ENCODE measurements at regions not wholly inside any gene's neighbourhood (a gene's known extent, or its start where the extent isn't known, plus 50 kb on each side); places are given as distances from the start of the nearest gene placed in this dataset.

DNA sequence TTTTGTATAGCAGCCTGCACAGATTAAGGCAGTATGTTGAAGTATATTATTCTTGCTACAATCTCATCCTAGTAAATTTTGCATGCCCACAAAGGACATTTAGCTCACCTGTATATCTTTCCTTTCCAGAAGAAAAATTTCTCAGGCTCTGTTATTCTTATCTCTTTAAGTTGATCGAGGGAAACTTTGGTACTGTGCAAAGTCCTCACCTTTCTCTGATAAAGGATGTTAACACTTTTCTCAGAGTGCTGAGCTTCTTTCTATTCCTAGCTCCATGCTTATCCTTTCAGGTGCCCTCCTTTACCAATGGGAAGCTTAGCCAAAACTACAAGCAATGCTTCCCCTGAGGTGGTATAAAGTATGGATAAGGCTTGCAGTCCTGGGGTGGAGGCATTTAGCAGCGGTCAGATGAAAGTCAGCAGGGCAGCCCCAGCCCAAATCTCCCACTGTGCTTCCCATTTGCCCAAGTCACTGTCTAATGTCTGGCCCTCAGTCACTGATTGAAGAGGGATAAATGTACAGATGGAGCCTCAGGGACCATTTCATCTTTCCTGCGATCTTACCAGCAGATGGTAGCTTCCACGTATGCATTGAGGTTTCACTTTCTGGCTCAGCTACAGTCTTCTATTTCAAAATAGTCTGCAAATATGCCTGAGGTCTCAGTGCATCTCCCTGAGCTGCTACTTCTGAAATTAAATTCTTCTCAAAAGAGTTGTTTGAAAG is 127.8 kb upstream of the P2RY1 start:
- Histone ChIP-seq H3K9me3 (ENCODE audit: insufficient read depth, low read depth, low read length) (no peaks in the 10 kb centered on the region; the same call in 1 of the 2 replicates), H3K9ac (ENCODE audit: low read depth, low read length) (no peak overlapping the region), H3K27ac (ENCODE audit: low read length) (no peak overlapping the region), H3K27me3 (ENCODE audit: insufficient read depth, low read length) (no peaks in the 10 kb centered on the region), H3K36me3 (ENCODE audit: insufficient read depth, low read depth, low read length) (no peaks in the 10 kb centered on the region), H3K4me1 (ENCODE audit: insufficient read depth, low read length) (0 out of 2 replicates have a peak, but pooled peaks cover 3% of the 10 kb centered on the region), H3K4me3 (ENCODE audit: low read length) (no peak overlapping the region)

DNA sequence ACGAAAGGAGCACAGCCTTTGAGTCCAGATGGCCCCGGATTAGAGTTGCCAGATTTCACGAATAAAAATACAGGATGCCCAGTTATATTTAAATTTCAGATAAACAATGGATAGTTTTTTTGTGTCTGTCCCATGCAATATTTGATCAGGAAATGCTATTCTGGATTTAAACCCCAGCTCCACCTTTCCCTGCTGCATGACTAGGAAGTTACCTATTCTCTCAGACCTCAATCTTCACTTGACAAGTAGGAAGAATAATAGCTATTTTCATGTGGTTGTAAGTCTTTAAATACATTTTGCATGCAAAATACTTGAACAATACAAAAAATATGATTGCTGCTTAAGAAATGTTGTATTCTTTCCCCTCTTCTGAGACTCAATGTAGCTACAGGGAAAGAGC is 125.3 kb upstream of the P2RY1 start:
- Histone ChIP-seq H3K9ac (ENCODE audit: low read depth, low read length) (no peak overlapping the region), H3K4me1 (ENCODE audit: insufficient read depth, low read length) (0 out of 2 replicates have a peak, but pooled peaks cover 3% of the 10 kb centered on the region), H3K27me3 (ENCODE audit: insufficient read depth, low read length) (no peaks in the 10 kb centered on the region), H3K27ac (ENCODE audit: low read length) (no peak overlapping the region), H3K36me3 (ENCODE audit: insufficient read depth, low read depth, low read length) (no peaks in the 10 kb centered on the region), H3K4me3 (ENCODE audit: low read length) (no peak overlapping the region), H3K9me3 (ENCODE audit: insufficient read depth, low read depth, low read length) (no peaks in the 10 kb centered on the region; the same call in 1 of the 2 replicates)

- no peak overlapping the region for H3K4me3 ChIP-seq (ENCODE audit: low read length)
- no peaks in the 10 kb centered on the region for H3K9me3 ChIP-seq (ENCODE audit: insufficient read depth, low read depth, low read length)
- 0 out of 2 replicates have a peak, but pooled peaks cover 3% of the 10 kb centered on the region for H3K4me1 ChIP-seq (ENCODE audit: insufficient read depth, low read length)
- H3K27ac ChIP-seq (ENCODE audit: low read length), result no peak overlapping the region
- no peaks in the 10 kb centered on the region for H3K27me3 ChIP-seq (ENCODE audit: insufficient read depth, low read length)
- no peaks in the 10 kb centered on the region for H3K36me3 ChIP-seq (ENCODE audit: insufficient read depth, low read depth, low read length)
- H3K9ac ChIP-seq (ENCODE audit: low read depth, low read length), result no peak overlapping the region
Measured at GRCh38 chr3:152710549-152710948, 124.4 kb upstream of the P2RY1 start.

DNA sequence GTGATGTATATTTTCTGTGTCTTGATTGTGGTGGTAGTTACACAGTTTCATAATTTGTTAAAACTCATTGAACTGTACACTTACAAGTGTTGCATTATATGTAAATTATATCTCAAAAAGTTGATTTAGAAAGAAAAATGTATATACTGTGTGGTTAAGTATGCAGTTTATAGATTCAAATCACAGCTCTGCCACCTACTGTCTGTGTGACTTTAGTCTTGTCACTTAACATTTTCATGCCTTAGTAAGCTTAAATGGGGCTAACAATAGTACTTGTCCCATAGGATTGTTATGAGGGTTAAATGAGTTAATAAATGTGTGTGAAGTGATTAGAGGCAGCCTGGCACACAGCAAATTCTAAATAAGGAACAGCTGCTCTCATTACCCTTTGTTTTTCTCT is 120.9 kb upstream of the P2RY1 start:
- H3K27me3 ChIP-seq (ENCODE audit: insufficient read depth, low read length), result no peaks in the 10 kb centered on the region
- H3K4me1 ChIP-seq (ENCODE audit: insufficient read depth, low read length), result 0 out of 2 replicates have a peak, but pooled peaks cover under 1% of the 10 kb centered on the region
- H3K4me3 ChIP-seq (ENCODE audit: low read length), result no peak overlapping the region
- no peaks in the 10 kb centered on the region for H3K36me3 ChIP-seq (ENCODE audit: insufficient read depth, low read depth, low read length)
- H3K9ac ChIP-seq (ENCODE audit: low read depth, low read length), result no peak overlapping the region
- H3K9me3 ChIP-seq (ENCODE audit: insufficient read depth, low read depth, low read length), result no peaks in the 10 kb centered on the region
- H3K27ac ChIP-seq (ENCODE audit: low read length), result no peak overlapping the region

GRCh38 chr3:152714507-152714906 is 120.4 kb upstream of the P2RY1 start:
- Histone ChIP-seq H3K4me3 (ENCODE audit: low read length) (no peak overlapping the region), H3K9me3 (ENCODE audit: insufficient read depth, low read depth, low read length) (no peaks in the 10 kb centered on the region), H3K4me1 (ENCODE audit: insufficient read depth, low read length) (peaks cover 3% of the 10 kb centered on the region; the same call in 1 of the 2 replicates), H3K9ac (ENCODE audit: low read depth, low read length) (no peak overlapping the region), H3K27ac (ENCODE audit: low read length) (no peak overlapping the region), H3K27me3 (ENCODE audit: insufficient read depth, low read length) (no peaks in the 10 kb centered on the region), H3K36me3 (ENCODE audit: insufficient read depth, low read depth, low read length) (no peaks in the 10 kb centered on the region)

GRCh38 chr3:152717252-152717651 is 117.7 kb upstream of the P2RY1 start:
- Histone ChIP-seq H3K4me1 (ENCODE audit: insufficient read depth, low read length) (peaks cover 19% of the 10 kb centered on the region; the same call in 1 of the 2 replicates), H3K4me3 (ENCODE audit: low read length) (no peak overlapping the region), H3K36me3 (ENCODE audit: insufficient read depth, low read depth, low read length) (no peaks in the 10 kb centered on the region), H3K9me3 (ENCODE audit: insufficient read depth, low read depth, low read length) (no peaks in the 10 kb centered on the region; the same call in 1 of the 2 replicates), H3K9ac (ENCODE audit: low read depth, low read length) (no peak overlapping the region), H3K27ac (ENCODE audit: low read length) (no peak overlapping the region), H3K27me3 (ENCODE audit: insufficient read depth, low read length) (no peaks in the 10 kb centered on the region)

DNA sequence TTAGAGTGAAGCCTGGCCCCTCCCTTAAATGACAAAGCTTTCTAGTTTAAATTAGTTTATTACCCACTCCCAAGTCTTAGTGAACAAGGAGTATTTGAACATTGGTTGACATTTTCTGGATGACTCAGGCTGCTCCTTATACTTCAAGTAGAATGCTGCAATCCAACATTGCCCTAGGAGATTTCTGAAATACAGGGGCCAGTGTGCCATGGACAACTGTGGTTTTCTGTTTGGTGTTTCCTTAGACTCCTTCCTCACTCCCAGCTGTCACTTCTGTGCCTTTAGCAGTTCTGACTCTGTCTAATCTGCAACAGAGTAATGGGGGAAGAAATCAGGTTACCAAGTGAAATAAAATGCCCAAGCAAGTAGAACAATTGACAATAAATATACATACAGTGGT is 116.1 kb upstream of the P2RY1 start:
- Histone ChIP-seq H3K27me3 (ENCODE audit: insufficient read depth, low read length) (no peaks in the 10 kb centered on the region), H3K4me1 (ENCODE audit: insufficient read depth, low read length) (peaks cover 19% of the 10 kb centered on the region; the same call in 1 of the 2 replicates), H3K9me3 (ENCODE audit: insufficient read depth, low read depth, low read length) (no peaks in the 10 kb centered on the region; the same call in 1 of the 2 replicates), H3K4me3 (ENCODE audit: low read length) (no peak overlapping the region), H3K27ac (ENCODE audit: low read length) (no peak overlapping the region), H3K36me3 (ENCODE audit: insufficient read depth, low read depth, low read length) (no peaks in the 10 kb centered on the region), H3K9ac (ENCODE audit: low read depth, low read length) (no peak overlapping the region)

GRCh38 chr3:152719264-152719663 is 115.7 kb upstream of the P2RY1 start:
- H3K27ac ChIP-seq (ENCODE audit: low read length), result no peak overlapping the region
- H3K9me3 ChIP-seq (ENCODE audit: insufficient read depth, low read depth, low read length), result no peaks in the 10 kb centered on the region; the same call in 1 of the 2 replicates
- H3K27me3 ChIP-seq (ENCODE audit: insufficient read depth, low read length), result no peaks in the 10 kb centered on the region
- H3K4me3 ChIP-seq (ENCODE audit: low read length), result no peak overlapping the region
- no peak overlapping the region for H3K9ac ChIP-seq (ENCODE audit: low read depth, low read length)
- peaks cover 19% of the 10 kb centered on the region; the same call in 1 of the 2 replicates for H3K4me1 ChIP-seq (ENCODE audit: insufficient read depth, low read length)
- no peaks in the 10 kb centered on the region for H3K36me3 ChIP-seq (ENCODE audit: insufficient read depth, low read depth, low read length)

DNA sequence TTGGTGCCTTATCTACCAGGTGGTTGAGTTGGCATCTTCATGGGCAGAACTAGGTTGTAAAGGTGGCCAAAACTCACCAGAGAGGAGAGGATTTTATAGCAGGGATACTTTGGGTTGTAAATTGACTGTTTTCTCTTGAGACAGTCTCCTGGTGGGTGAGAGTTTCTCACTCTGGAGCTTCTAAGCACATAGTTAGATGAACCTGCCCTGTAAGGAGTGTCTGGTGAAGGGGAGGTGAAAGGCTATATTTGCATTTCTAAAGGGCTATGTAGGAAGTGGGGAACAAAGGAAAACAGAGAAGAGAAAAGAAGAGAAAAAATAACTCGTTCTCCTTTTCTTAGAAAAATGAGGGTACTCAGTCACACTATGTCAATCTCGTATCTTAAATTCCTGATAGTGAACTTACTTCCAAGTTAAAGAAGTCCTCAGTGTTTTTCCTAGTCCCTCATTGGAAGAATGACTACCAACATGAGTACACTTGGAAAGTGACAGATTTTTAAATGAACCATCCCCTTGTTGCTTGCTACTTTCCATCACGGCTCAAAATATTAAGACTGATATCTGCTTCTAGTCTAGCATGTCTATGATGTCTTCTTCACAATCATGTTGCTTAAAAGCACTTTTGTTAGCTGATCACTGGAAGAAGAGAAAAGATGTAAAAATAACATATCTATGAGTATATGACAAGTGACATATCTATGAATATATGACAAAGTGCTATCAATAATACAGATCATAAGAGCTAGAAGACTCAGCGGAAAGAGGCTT is 113.8 kb upstream of the P2RY1 start:
- Histone ChIP-seq H3K27ac (ENCODE audit: low read length) (no peak overlapping the region), H3K9me3 (ENCODE audit: insufficient read depth, low read depth, low read length) (no peaks in the 10 kb centered on the region; the same call in 1 of the 2 replicates), H3K36me3 (ENCODE audit: insufficient read depth, low read depth, low read length) (no peaks in the 10 kb centered on the region), H3K4me1 (ENCODE audit: insufficient read depth, low read length) (peaks cover 19% of the 10 kb centered on the region; the same call in 1 of the 2 replicates), H3K4me3 (ENCODE audit: low read length) (no peak overlapping the region), H3K9ac (ENCODE audit: low read depth, low read length) (no peak overlapping the region), H3K27me3 (ENCODE audit: insufficient read depth, low read length) (no peaks in the 10 kb centered on the region)

DNA sequence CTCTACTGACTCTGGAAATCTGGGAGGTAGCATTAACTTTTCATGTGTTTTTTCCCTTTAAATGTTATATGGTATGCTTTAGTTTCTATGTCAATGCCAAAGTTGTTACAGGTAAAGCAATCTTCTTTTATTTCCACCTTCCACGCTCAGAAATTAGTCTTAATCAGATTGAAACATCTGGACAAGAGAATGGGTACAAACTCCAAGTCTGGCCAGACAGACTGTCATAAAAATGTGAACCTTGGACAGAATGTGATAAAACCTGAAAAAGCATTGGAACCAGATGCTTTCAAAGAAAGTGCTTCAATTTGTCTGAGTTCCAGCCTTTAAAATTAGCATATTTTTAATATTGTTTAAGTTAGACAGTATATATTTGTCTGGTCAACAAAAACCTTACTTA is 110.7 kb upstream of the P2RY1 start:
- peaks cover 16% of the 10 kb centered on the region; the same call in 1 of the 2 replicates for H3K4me1 ChIP-seq (ENCODE audit: insufficient read depth, low read length)
- H3K27ac ChIP-seq (ENCODE audit: low read length), result no peak overlapping the region
- H3K27me3 ChIP-seq (ENCODE audit: insufficient read depth, low read length), result no peaks in the 10 kb centered on the region
- no peaks in the 10 kb centered on the region for H3K36me3 ChIP-seq (ENCODE audit: insufficient read depth, low read depth, low read length)
- H3K9me3 ChIP-seq (ENCODE audit: insufficient read depth, low read depth, low read length), result no peaks in the 10 kb centered on the region; the same call in 1 of the 2 replicates
- no peak overlapping the region for H3K4me3 ChIP-seq (ENCODE audit: low read length)
- no peak overlapping the region for H3K9ac ChIP-seq (ENCODE audit: low read depth, low read length)

- H3K4me3 ChIP-seq (ENCODE audit: low read length), result no peak overlapping the region
- H3K4me1 ChIP-seq (ENCODE audit: insufficient read depth, low read length), result no peaks in the 10 kb centered on the region
- no peak overlapping the region for H3K9ac ChIP-seq (ENCODE audit: low read depth, low read length)
- no peaks in the 10 kb centered on the region for H3K9me3 ChIP-seq (ENCODE audit: insufficient read depth, low read depth, low read length)
- H3K27me3 ChIP-seq (ENCODE audit: insufficient read depth, low read length), result no peaks in the 10 kb centered on the region
- H3K36me3 ChIP-seq (ENCODE audit: insufficient read depth, low read depth, low read length), result no peaks in the 10 kb centered on the region
- H3K27ac ChIP-seq (ENCODE audit: low read length), result no peak overlapping the region
Measured at GRCh38 chr3:152728231-152728980, 106.5 kb upstream of the P2RY1 start.

All from iPS-20b (cell line).